H1 (cell line): ENCODE measurements at regions not wholly inside any gene's neighbourhood (a gene's known extent, or its start where the extent isn't known, plus 50 kb on each side); places are given as distances from the start of the nearest gene placed in this dataset.

Experiments
- CTCF ChIA-PET: fragments of 300-600 bp; sonication (Branson Sonifier 250); formaldehyde crosslinking; loops from one replicate; lab custom pipeline; 2021; ENCODE audit not compliant: partially characterized antibody; lab: Charles Lee
- POLR2A ChIA-PET: fragments of 300-600 bp; sonication (Branson Sonifier 250); formaldehyde crosslinking; loops from one replicate; lab custom pipeline; 2021; ENCODE audit warnings: inconsistent platforms; ENCODE audit not compliant: partially characterized antibody; lab: Charles Lee
- DNase-seq, 2 experiments: peaks; one replicate each; pipeline versions ENCODE4 v3.0.0 to v3.0.0-alpha.2; 2010 to 2022; ENCODE audit warnings: low spot score in 2 of 2, low read depth in 1 of 2, mixed read lengths in 1 of 2
- FAIRE-seq: peaks from 2 replicates; lab custom pipeline; 2011; peaks lifted over from hg19 to GRCh38; lab: Jason Lieb, UNC
- H2AFZ ChIP-seq: 2 replicates; pipeline ENCODE4 v1.8.1; 2012; ENCODE audit warnings: low read length, inconsistent platforms
- H2AK5ac ChIP-seq: 2 replicates; pipeline ENCODE4 v1.6.1; 2013; ENCODE audit warnings: low read depth, low read length
- H2BK120ac ChIP-seq: replicated peaks from 2 replicates; pipeline ENCODE3; 2013; ENCODE audit warnings: low read depth, low read length, inconsistent platforms
- H2BK12ac ChIP-seq: 2 replicates; pipeline ENCODE4 v1.6.1; 2013; ENCODE audit warnings: low read depth, low read length
- H2BK15ac ChIP-seq: 2 replicates; pipeline ENCODE4 v1.6.1; 2013; ENCODE audit warnings: low read length
- H2BK20ac ChIP-seq: 2 replicates; pipeline ENCODE4 v1.6.1; 2013; ENCODE audit warnings: low read length
- H2BK5ac ChIP-seq: 2 replicates; pipeline ENCODE4 v1.6.1; 2013; ENCODE audit warnings: low read depth, low read length
- H3K14ac ChIP-seq: 2 replicates; pipeline ENCODE4 v1.6.1; 2013; ENCODE audit warnings: inconsistent platforms; ENCODE audit not compliant: insufficient read length
- H3K18ac ChIP-seq: 2 replicates; pipeline ENCODE4 v1.6.1; 2013; ENCODE audit warnings: low read length; ENCODE audit errors: extremely low read depth
- H3K23ac ChIP-seq: 2 replicates; pipeline ENCODE4 v1.6.1; 2013; ENCODE audit warnings: inconsistent platforms; ENCODE audit not compliant: insufficient read length
- H3K23me2 ChIP-seq: 2 replicates; pipeline ENCODE4 v1.6.1; 2013; ENCODE audit warnings: low read depth, low read length
- H3K27ac ChIP-seq: 2 replicates; pipeline ENCODE4 v1.6.1; 2011; ENCODE audit warnings: low read depth, low read length, inconsistent platforms
- H3K27me3 ChIP-seq, 4 experiments: replicated peaks in 1 of 4; 1 replicate in 1 of 4; 2 replicates in 3 of 4; pipeline versions ENCODE4 v1.6.1 to v1.8.1; 2011 to 2013; ENCODE audit warnings: low read length in 3 of 4, mild to moderate bottlenecking in 3 of 4, inconsistent platforms in 2 of 4, mixed read lengths in 2 of 4, moderate library complexity in 1 of 4; ENCODE audit not compliant: control insufficient read depth in 3 of 4, insufficient read depth in 3 of 4; ENCODE audit errors: extremely low read depth in 1 of 4
- H3K36me3 ChIP-seq, 4 experiments: 2 replicates each; pipeline versions ENCODE4 v1.6.1 to v1.8.1; 2011 to 2013; ENCODE audit warnings: mild to moderate bottlenecking in 4 of 4, low read length in 3 of 4, moderate library complexity in 2 of 4, control low read depth in 1 of 4, inconsistent platforms in 1 of 4; ENCODE audit not compliant: insufficient read depth in 4 of 4, control insufficient read depth in 2 of 4
- H3K4ac ChIP-seq: replicated peaks from 2 replicates; pipeline ENCODE3; 2013; ENCODE audit warnings: low read length, low read depth, mixed read lengths, inconsistent platforms; ENCODE audit not compliant: insufficient read length
- H3K4me1 ChIP-seq, 4 experiments: replicated peaks in 1 of 4; 1 replicate in 1 of 4; 2 replicates in 3 of 4; pipeline versions ENCODE4 v1.6.1 to v1.8.1; 2011 to 2013; ENCODE audit warnings: low read length in 3 of 4, inconsistent platforms in 2 of 4, mixed read lengths in 1 of 4; ENCODE audit not compliant: insufficient read depth in 4 of 4, control insufficient read depth in 3 of 4
- H3K4me2 ChIP-seq, 2 experiments: 2 replicates each; pipeline versions ENCODE4 v1.6.1 to v1.8.1; 2011 to 2013; ENCODE audit warnings: low read depth in 2 of 2, low read length in 2 of 2, control low read depth in 1 of 2, inconsistent platforms in 1 of 2, mild to moderate bottlenecking in 1 of 2; ENCODE audit not compliant: insufficient read depth in 1 of 2
- H3K4me3 ChIP-seq, 4 experiments: fragments of 200-600, 300-600 bp in 1 of 4; sonication (generic), shearing (Covaris generic), sonication (Bioruptor Twin) in 1 of 4; 2 replicates each; pipeline versions ENCODE4 v1.5.1 to v1.8.1; 2011 to 2016; ENCODE audit warnings: low read length in 4 of 4, low read depth in 3 of 4, control low read depth in 2 of 4, inconsistent platforms in 2 of 4, mild to moderate bottlenecking in 2 of 4, mixed read lengths in 1 of 4, moderate library complexity in 1 of 4; ENCODE audit not compliant: insufficient read depth in 2 of 4; ENCODE audit errors: extremely low read depth in 1 of 4
- H3K56ac ChIP-seq: replicated peaks from 2 replicates; pipeline ENCODE3; 2013; ENCODE audit warnings: low read depth, mild to moderate bottlenecking, mixed read lengths, low read length, inconsistent platforms; ENCODE audit not compliant: insufficient read length
- H3K79me1 ChIP-seq: 2 replicates; pipeline ENCODE4 v1.6.1; 2013; ENCODE audit warnings: low read depth, low read length, control low read depth
- H3K79me2 ChIP-seq, 2 experiments: 2 replicates each; pipeline versions ENCODE4 v1.6.1 to v1.8.1; 2012 to 2013; ENCODE audit warnings: low read length in 2 of 2, mild to moderate bottlenecking in 2 of 2, inconsistent platforms in 1 of 2; ENCODE audit not compliant: insufficient read depth in 2 of 2, control insufficient read depth in 1 of 2
- H3K9ac ChIP-seq, 4 experiments: replicated peaks in 1 of 4; 1 replicate in 1 of 4; 2 replicates in 3 of 4; pipeline versions ENCODE4 v1.6.1 to v1.8.1; 2011 to 2013; ENCODE audit warnings: low read depth in 3 of 4, low read length in 3 of 4, control low read depth in 2 of 4, mild to moderate bottlenecking in 2 of 4, moderate library complexity in 2 of 4, inconsistent platforms in 1 of 4; ENCODE audit errors: extremely low read depth in 1 of 4
- H3K9me3 ChIP-seq, 2 experiments: 2 replicates each; pipeline versions ENCODE4 v1.6.1 to v1.8.1; 2012 to 2013; ENCODE audit warnings: mild to moderate bottlenecking in 2 of 2, moderate library complexity in 2 of 2, control low read depth in 1 of 2, inconsistent platforms in 1 of 2, low read depth in 1 of 2, low read length in 1 of 2, mixed read lengths in 1 of 2; ENCODE audit not compliant: insufficient read depth in 2 of 2
- H4K20me1 ChIP-seq, 2 experiments: replicated peaks in 1 of 2; 2 replicates each; pipeline versions ENCODE3 to v1.8.1; 2011 to 2013; ENCODE audit warnings: inconsistent platforms in 2 of 2, low read length in 2 of 2, mild to moderate bottlenecking in 1 of 2; ENCODE audit not compliant: insufficient read depth in 2 of 2, control insufficient read depth in 1 of 2
- H4K5ac ChIP-seq: 2 replicates; pipeline ENCODE4 v1.6.1; 2013; ENCODE audit warnings: low read length, low read depth, mixed read lengths, inconsistent platforms; ENCODE audit not compliant: insufficient read length
- H4K8ac ChIP-seq: 2 replicates; pipeline ENCODE4 v1.8.0; 2013; ENCODE audit warnings: mild to moderate bottlenecking, moderate library complexity, low read length, inconsistent platforms; ENCODE audit not compliant: insufficient read depth; ENCODE audit errors: extremely low read depth
- H4K91ac ChIP-seq: replicated peaks from 2 replicates; pipeline ENCODE3; 2013; ENCODE audit warnings: low read length, mixed read lengths, inconsistent platforms; ENCODE audit not compliant: insufficient read length
- CHD2 ChIP-seq: IDR thresholded peaks from 2 replicates; pipeline ENCODE4 v1.6.1; 2012; ENCODE audit warnings: low read length, improper control_type of control experiment
- MAX ChIP-seq: IDR thresholded peaks from 2 replicates; pipeline ENCODE4 v1.6.1; 2012; ENCODE audit warnings: inconsistent platforms
- WGBS, 2 experiments: shearing (Covaris generic) in 1 of 2; methylation state at CpG; one replicate each; pipeline versions ENCODE4 v1.1.6 to v1.1.7; 2013 to 2015; ENCODE audit warnings: low lambda C conversion rate in 2 of 2, mixed read lengths in 2 of 2, inconsistent platforms in 1 of 2, low coverage in 1 of 2, missing lambda C conversion rate in 1 of 2; ENCODE audit not compliant: insufficient replicate concordance in 2 of 2, insufficient coverage in 1 of 2, insufficient read length in 1 of 2; ENCODE audit errors: extremely low coverage in 1 of 2, missing lambda C conversion rate in 1 of 2; 5-methylcytosine and 5-hydroxymethylcytosine counted together

GRCh38 chr1:181413195-181413815 is 70.0 kb upstream of the CACNA1E start:
- H3K4me2 ChIP-seq, result no peak overlapping the region
- CTCF ChIA-PET, result interaction anchor here (0.7 to 4.6 kb wide), 3 partner anchors 96 to 229 kb away, joined by 3 to 22 read pairs (median 3); no protein-coding TSS in a partner anchor
- FAIRE-seq, result no peak

More at GRCh38 chr1:181413195-181413815, 70.0 kb upstream of the CACNA1E start:
- no peak overlapping the region for H3K56ac ChIP-seq
- no peaks in the 10 kb centered on the region for H4K20me1 ChIP-seq
- no peaks in the 10 kb centered on the region for H3K23me2 ChIP-seq
- POLR2A ChIA-PET, result no interaction called here
- no peaks in the 10 kb centered on the region for H3K79me1 ChIP-seq
- no peaks in the 10 kb centered on the region for H3K4me1 ChIP-seq
- no peak overlapping the region for H3K27ac ChIP-seq
- WGBS, 2 experiments, result 95% methylated on average over 44 of the region's 56 CpGs; no CpG with 5 or more reads in 1 of the 2 experiments
- no peaks in the 10 kb centered on the region for H3K36me3 ChIP-seq
- no peak overlapping the region for H3K18ac ChIP-seq
- no peak overlapping the region for H4K91ac ChIP-seq
- H3K9me3 ChIP-seq, result no peaks in the 10 kb centered on the region
- no peak overlapping the region for H4K8ac ChIP-seq
- H2BK20ac ChIP-seq, result no peak overlapping the region
- H3K23ac ChIP-seq, result no peak overlapping the region
- H2BK12ac ChIP-seq, result no peak overlapping the region
- no peak overlapping the region for H3K9ac ChIP-seq
- no peak overlapping the region for H2BK120ac ChIP-seq
- no peak overlapping the region for H4K5ac ChIP-seq
- H2BK15ac ChIP-seq, result no peak overlapping the region
- no peak overlapping the region for H3K14ac ChIP-seq
- H2AFZ ChIP-seq, result no peak overlapping the region
- no peak for DNase-seq
- H3K27me3 ChIP-seq, result no peaks in the 10 kb centered on the region
- no peak overlapping the region for H3K4ac ChIP-seq
- H2BK5ac ChIP-seq, result no peak overlapping the region
- no peak overlapping the region for H2AK5ac ChIP-seq
- H3K79me2 ChIP-seq, result no peaks in the 10 kb centered on the region
- TF ChIP-seq CHD2, result no peak
- TF ChIP-seq MAX, result peak; percentile 43; the same call in 1 of the 2 replicates
- H3K4me3 ChIP-seq, result no peak overlapping the region
